ENCODE measurements at regions not wholly inside any gene's neighbourhood (a gene's known extent, or its start where the extent isn't known, plus 50 kb on each side); places are given as distances from the start of the nearest gene placed in this dataset.
A peak's percentile ranks its signal among the peaks of the same experiment; 100 is the strongest.
"Not testable (repeated sequence)": the region's sequence is repeated elsewhere in the genome, so short reads cannot be mapped to it uniquely, and the experiment has no call there.

DNA sequence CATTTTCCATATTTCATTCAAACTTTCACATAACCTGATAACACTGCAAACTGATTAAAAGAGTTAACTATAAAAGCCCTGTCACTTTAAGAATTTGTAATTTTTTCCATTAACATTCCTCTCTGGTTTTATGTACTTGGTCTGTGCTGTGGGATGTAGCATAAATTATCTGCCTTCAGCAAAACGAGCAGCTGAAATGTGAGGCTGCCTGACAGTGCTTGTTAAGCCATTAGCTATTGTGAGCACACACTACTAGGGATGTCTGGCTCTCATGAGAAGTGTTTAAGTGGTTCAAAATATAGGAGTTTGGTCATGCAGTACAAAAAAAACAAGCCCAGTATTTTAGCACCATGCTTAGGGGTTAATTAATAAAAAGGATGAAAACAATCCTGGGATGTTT, 63.0 kb downstream of the HOXA1 start:
- DNase-seq = peak; percentile 18

DNA sequence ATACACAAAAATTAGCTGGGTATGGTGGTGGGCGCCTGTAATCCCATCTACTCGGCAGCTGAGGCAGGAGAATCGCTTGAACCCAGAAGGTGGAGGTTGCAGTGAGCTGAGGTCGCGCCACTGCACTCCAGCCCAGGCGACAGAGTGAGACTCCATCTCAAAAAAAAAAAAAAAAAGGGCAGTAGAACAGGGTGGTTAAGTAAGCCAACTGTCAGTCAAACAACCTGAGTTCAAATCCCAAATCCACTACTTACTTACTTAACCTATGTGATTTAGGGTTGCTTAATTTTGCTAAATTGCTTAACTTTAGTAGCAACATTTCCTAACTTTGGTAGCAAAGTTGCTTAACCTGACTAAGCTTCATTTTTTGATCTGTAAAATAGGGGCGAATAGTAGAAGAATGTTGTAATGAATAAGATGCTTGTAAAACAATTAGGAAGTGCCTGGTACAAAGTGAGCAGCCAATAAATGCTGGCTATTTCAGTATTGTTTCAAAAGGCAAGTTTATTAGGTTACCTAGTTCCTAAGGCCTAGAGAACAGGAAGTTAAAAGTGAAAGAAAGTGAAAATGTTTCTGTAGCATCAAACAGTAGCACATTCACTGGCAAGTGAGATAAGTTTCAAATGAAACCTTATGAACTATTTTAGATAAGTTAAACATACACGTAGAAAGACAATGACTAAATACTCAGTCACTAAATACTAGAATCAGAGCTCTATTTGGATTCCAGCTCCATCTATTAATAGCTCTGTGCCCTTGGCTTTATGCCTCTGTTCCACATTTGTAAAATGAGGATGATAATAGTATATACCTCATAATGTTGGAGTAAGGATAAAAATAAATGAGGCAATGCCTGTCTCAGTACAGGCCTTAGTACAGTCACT, 64.3 kb downstream of the HOXA1 start:
- DNase-seq = no peak

- DNase-seq = peak; percentile 51
Observed at GRCh38 chr7:27030393-27031050, 65.3 kb downstream of the HOXA1 start.

DNA sequence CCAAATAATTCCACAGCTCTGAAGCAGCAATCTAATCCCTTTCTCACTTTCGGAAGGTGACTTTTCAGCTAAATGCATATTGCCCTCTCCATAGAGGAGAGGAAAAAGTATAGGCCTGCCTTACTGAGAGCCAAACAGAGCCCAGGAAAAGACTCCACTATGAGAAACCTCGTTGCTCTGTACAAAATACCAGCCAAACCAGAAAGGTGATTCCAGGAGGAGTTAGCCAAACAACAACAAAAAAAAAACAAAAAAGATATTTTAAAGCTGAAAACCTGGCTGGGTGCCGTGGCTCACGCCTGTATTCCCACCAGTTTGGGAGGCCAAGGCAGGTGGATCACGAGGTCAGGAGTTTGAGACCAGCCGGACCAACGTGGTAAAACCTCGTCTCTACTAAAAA, 70.5 kb downstream of the HOXA1 start:
- DNase-seq = no peak

DNA sequence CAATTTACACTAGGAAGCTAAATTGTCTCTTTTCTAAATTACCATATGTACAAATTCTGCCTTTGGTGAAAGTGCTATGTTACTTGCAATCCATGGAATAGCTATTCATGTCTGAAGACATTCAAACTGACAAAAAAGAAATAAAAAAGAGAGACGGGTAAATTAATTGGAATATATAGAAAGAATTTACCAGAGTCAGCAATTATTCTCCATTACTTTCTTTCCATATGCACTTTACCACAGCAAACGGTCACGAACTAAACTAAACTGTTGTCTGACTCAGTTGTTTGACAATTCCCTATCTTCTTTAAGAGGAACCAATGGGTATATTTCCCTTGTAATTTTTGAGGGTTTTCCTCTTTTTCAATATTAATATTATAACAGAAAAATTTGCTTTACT, 85.7 kb downstream of the HOXA1 start:
- DNase-seq = no peak

GRCh38 chr7:27000496-27000895, 95.3 kb downstream of the HOXA1 start:
- no peak for DNase-seq

DNA sequence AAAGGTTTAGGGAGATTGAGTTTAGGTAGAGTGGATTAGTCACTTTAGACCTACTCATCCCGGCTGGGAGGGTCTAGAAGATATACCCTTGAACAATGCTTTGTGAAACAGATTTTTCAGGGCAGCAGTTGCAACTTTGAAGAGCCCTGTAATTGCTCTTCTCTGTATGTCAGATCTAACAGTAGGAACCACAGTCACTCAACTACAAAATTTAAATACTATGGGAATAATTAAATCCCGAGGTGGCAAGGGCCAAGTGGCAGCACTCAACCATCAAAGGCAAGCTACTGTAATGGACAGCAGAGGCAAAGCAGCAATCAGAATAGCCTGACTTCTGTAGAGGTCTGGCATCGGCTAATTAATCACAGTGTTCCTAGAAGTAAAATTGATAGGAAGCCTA, 97.5 kb downstream of the HOXA1 start:
- DNase-seq = not testable (repeated sequence)

GRCh38 chr7:26995666-26996065, 100.1 kb downstream of the HOXA1 start:
- no peak for DNase-seq

- no peak for DNase-seq
Observed at GRCh38 chr7:26993816-26994810, 101.7 kb downstream of the HOXA1 start.

DNA sequence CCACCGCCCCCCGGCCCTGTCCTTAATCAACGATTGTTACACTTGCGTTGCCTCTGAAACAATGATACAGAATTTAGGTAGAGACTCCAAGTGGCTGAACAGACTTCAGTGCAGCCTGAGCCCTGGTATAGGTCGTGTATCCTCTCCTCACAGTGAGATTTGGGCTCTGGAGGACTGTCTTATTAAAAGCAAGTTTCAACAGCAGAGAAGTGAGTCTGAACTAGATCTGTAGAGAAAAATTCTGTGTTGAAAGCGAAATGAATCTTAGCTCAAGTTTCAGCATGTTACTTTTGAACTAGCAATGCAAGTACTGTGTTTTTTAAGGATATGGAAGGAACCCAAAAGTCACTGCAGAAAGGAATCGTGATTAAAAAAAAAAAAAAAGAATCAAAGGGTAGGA, 103.1 kb downstream of the HOXA1 start:
- DNase-seq = no peak

DNA sequence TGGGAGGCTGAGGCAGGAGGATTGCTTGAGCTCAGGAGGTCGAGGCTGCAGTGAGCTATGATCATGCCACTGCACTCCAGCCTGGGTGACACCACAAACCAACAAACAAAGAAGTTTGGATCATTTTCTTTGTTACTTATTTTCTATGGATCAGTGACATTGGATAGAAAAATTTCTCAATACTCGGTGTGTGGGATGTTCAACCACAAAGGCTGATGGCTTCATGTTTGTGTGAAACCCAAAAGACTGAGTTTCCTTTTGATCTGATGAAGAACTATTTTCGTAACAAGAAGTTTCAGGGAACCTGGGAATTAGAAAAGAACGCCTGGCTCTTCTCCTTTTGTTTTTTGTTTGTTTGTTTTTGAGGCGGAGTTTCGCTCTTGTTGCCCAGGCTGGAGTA, 104.0 kb downstream of the HOXA1 start:
- DNase-seq = no peak

DNA sequence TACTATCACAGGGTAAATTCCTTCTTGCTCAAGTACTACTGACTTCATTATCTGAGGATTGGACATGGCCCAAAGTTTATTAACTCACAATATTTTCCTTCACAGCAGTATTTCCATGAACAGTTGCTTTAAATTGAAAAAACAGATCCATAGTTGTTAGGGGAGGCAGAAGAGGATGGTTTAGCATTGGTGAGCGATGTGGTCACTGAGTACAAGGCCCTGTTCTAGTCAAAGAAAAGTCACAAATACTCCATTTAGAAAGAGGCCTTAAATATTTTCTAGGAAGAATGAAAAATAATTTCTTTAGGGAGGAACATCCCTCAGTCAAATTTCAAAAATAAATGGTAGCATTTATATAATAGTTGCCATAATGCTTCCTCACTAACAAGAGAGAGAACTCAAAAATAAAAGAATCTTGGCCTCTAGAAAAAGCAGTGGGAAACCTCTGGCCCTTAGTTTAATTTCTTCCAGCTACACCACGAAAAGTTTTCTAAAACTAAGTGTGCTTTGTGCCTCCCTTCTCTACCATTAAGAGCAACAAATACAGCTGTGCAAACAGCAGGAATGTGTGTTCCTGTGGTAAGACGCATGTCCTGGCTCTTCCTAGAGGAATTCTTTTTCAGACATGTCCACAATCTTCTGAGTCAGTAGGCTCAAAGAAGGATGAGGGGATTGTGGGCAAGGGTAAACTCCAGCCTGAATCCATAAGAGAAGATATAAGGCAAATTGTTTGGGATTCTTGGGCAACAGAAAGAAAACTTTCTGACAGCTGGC, 105.7 kb downstream of the HOXA1 start:
- no peak for DNase-seq

- no peak for DNase-seq
Observed at GRCh38 chr7:26988836-26989374, 106.9 kb downstream of the HOXA1 start.

DNA sequence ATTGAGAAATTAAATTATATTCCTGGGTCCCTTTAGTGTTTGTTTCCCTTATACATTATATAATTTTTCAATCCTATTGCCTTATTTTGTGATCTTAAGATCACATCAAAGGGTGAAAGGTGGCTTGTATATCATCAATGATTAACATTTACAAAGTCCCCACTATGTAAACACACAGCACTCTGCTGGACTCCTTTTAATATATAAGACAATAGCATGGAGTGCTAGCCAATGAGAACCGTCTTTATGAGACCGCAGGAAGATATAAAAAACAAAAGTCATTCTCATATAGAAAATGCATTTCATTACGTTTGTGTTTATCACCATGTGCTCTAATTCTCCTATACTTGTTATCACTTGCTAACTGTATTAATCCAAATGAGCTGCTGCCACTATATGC, 108.5 kb downstream of the HOXA1 start:
- DNase-seq = no peak

DNA sequence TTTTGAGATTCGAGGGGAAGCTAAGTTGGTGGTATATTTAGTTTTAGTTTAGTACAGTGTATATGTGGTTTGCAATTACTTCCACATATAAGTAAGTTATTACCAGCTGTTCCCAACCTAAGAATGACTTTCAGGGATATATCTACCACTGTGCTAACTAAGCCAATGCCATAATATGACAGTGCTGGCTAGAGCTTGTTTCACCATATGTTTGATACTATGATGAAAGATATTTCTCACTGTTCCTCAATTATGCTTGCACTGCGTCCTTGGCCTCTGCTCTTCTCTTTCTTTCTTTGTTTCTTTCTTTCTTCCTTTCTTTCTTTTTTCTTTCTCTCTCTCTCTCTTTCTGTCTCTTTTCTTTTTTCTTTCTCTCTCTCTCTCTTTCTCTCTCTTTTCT, 113.8 kb upstream of the SKAP2 start:
- DNase-seq = no peak

GRCh38 chr7:26976840-26977239, 112.5 kb upstream of the SKAP2 start:
- DNase-seq = no peak

DNA sequence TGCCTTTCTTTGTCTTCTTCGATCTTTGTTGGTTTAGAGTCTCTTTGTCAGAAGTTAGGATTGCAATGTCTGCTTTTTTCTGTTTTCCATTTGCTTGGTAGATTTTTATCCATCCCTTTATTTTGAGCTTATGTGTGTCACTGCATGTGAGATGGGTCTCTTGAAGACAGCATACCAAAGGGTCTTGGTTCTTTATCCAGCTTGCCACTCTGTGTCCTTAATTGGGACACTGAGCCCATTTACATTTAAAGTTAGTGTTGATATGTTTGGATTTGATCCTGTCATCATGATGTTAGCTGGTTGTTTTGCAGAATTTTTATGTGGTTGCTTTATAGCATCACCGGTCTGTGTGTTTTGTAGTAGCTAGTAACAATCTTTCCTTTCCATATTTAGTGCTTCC, 107.5 kb upstream of the SKAP2 start:
- not testable (repeated sequence) for DNase-seq

GRCh38 chr7:26965724-26966123, 101.3 kb upstream of the SKAP2 start:
- DNase-seq = no peak

DNA sequence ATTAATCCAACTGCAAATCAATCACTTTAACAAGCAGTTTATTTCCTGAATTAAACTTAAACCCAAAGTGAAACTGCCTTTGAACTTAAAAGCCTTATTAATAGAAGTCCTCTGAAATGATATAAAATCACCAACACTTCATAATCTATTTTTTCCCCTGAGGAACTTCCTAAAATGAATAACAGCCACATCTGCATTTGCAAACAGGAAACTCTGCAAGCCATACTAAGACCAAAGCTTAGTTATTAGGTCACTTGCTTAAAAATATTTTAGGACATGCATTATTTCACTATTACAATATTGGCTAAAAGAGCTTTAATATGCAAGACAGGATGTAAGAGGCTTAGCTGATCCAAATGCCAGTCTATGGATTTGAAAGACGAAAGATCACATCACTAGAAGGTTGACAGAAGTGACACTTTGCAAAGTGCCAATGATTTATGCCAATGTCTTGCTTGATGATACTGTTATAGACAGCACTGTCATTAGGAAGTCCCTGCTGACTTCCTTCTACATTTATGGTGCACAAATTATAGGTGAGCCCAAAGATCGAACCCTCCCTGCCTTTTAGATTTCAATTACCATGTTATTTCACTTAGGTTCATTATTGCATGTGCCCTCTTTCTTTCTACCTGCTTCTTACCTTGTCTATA, 99.9 kb upstream of the SKAP2 start:
- no peak for DNase-seq

DNA sequence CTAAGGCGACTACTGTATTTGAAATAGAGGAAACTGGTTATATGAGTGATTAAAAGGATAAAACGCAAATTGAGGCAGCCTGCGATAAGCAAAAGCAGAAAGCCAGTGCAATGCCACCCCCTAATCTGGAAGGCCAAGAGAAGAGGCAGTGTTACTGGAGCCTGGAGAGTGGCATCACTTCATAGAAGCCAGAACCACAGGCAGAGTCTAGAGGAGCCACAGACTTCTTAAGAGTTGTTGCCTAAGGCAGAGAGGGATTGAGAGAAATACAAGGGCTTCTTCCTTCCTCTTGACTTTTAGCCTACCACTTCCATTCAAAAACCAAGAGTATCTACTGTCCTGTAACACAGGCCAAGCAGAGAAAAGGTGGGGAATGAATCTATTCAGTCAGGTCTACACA, 94.9 kb upstream of the SKAP2 start:
- no peak for DNase-seq

DNA sequence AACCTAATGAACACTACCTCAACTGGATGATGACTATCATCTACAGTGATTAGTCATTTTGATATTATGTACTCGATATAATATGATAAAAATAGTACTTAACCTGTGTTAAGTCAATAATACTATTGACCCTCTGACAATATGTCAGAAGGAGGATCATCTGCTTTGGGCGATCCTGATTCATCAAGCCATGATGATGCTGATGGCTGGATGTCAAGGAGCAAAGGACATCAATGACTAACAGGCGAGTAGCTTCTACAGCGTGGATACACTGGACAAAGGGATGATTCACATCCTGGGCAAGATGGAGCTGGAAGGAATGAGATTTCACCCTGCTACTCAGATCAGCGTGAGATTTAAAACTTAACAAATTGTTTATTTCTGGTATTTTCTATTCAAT, 94.4 kb upstream of the SKAP2 start:
- DNase-seq = no peak

GRCh38 chr7:26955516-26955915, 91.1 kb upstream of the SKAP2 start:
- DNase-seq = no peak

Data from NCI-H146 (cell line).